Stomach (tissue), 8 donors: ENCODE measurements at regions not wholly inside any gene's neighbourhood (a gene's known extent, or its start where the extent isn't known, plus 50 kb on each side); places are given as distances from the start of the nearest gene placed in this dataset.

Source experiments
- DNase-seq, 2 donors: peaks; one replicate each; pipeline versions ENCODE4 v3.0.0 to v3.0.0-alpha.2; 2013 to 2019
- H3K27ac ChIP-seq, 5 donors: fragments of 200-600 bp in 4 of 5; sonication (generic) in 4 of 5; one replicate each; pipeline ENCODE4 v1.5.1; 2013 to 2019; ENCODE audit warnings: mild to moderate bottlenecking in 1 of 5, moderate library complexity in 1 of 5
- H3K27me3 ChIP-seq, 3 donors: fragments of 200-600 bp; sonication (generic); one replicate each; pipeline ENCODE4 v1.5.1; 2017 to 2019; ENCODE audit warnings: mixed run types in 1 of 3
- H3K36me3 ChIP-seq, 4 donors: fragments of 200-600 bp; sonication (generic); 1 replicate in 3 of 4; 2 replicates in 1 of 4; pipeline ENCODE4 v1.5.1; 2016 to 2019
- H3K4me1 ChIP-seq, 4 donors: fragments of 200-600 bp; sonication (generic); one replicate each; pipeline ENCODE4 v1.5.1; 2016 to 2019
- H3K4me3 ChIP-seq, 4 donors: fragments of 200-600 bp; sonication (generic) in 3 of 4; one replicate each; pipeline ENCODE4 v1.5.1; 2016 to 2019; ENCODE audit warnings: mild to moderate bottlenecking in 1 of 4
- H3K9me3 ChIP-seq, 4 donors: fragments of 200-600 bp; sonication (generic); one replicate each; pipeline ENCODE4 v1.5.1; 2016 to 2019
- EP300 ChIP-seq: sonication (generic); formaldehyde crosslinking; IDR thresholded peaks from one replicate; pipeline ENCODE4 v1.6.1; 2017; ENCODE audit warnings: antibody characterized with exemption
- POLR2A ChIP-seq, 4 donors: fragments of 450-650 bp; IDR thresholded peaks; one replicate each; pipeline ENCODE4 v1.6.1; 2016; ENCODE audit warnings: antibody characterized with exemption in 4 of 4, control low read depth in 2 of 4, mild to moderate bottlenecking in 1 of 4, moderate library complexity in 1 of 4
- POLR2AphosphoS5 ChIP-seq, 3 donors: sonication (generic); formaldehyde crosslinking; IDR thresholded peaks; one replicate each; pipeline ENCODE4 v1.6.1; 2016; ENCODE audit warnings: antibody characterized with exemption in 3 of 3
- WGBS, 5 donors: extraction: QIAGEN DNeasy Blood & Tissue Kit in 3 of 5; methylation state at CpG; one replicate each; pipeline versions ENCODE4 v1.1.5 to v1.1.7; 2013 to 2018; 5-methylcytosine and 5-hydroxymethylcytosine counted together
- intact Hi-C: fragments of 100-400 bp; cut with DNase I; formaldehyde crosslinking; loops from one replicate; pipeline ENCODE4 v1.15.1; 2023; ENCODE audit warnings: low total_unique reads
- TF ChIP-seq, protein P1 (sequence below), 7 experiments: fragments of 450-650 bp in 4 of 7; fragments of 200-600 bp in 3 of 7; sonication (generic) in 3 of 7; IDR thresholded peaks; one replicate each; pipeline ENCODE4 v1.5.1; 2016 to 2019; ENCODE audit warnings: antibody characterized with exemption in 7 of 7, control low read depth in 2 of 7, mild to moderate bottlenecking in 1 of 7
- donor health status: healthy with polysubstance abuse.
- donor health status: Bipolar disorder and iron deficiency.
- donor health status: healthy.

DNA sequence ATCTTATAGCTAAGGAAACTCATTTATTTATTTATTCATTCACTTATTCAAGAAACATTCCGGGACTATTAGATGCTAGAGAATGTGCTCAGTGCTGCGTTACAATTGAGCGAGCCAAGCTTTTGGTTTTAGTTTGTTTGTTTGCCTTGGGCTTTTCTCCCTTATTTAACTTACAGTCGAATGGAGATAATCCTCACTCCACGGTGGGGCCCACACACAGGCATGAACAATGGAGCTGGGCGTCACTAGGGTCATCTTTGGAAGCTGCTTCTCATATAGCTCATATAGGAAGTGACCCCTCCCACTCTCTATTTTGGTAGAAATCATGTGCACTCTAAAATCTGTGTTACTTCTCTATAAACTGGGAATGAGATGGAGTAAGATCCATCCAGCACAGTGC, 210.0 kb downstream of the TMEM114 start:
- Histone ChIP-seq H3K36me3 (no peaks in the 10 kb centered on the region), H3K9me3 (no peaks in the 10 kb centered on the region), H3K4me1 (no peaks in the 10 kb centered on the region), H3K4me3 (no peak overlapping the region), H3K27ac (no peak overlapping the region), H3K27me3 (no peaks in the 10 kb centered on the region)
- no peak for DNase-seq
- intact Hi-C loops: no loop called here
- TF ChIP-seq EP300: no peak
- TF ChIP-seq POLR2AphosphoS5 (IDR thresholded peaks at IDR 0.05): no peak
- TF ChIP-seq, protein P1, sequence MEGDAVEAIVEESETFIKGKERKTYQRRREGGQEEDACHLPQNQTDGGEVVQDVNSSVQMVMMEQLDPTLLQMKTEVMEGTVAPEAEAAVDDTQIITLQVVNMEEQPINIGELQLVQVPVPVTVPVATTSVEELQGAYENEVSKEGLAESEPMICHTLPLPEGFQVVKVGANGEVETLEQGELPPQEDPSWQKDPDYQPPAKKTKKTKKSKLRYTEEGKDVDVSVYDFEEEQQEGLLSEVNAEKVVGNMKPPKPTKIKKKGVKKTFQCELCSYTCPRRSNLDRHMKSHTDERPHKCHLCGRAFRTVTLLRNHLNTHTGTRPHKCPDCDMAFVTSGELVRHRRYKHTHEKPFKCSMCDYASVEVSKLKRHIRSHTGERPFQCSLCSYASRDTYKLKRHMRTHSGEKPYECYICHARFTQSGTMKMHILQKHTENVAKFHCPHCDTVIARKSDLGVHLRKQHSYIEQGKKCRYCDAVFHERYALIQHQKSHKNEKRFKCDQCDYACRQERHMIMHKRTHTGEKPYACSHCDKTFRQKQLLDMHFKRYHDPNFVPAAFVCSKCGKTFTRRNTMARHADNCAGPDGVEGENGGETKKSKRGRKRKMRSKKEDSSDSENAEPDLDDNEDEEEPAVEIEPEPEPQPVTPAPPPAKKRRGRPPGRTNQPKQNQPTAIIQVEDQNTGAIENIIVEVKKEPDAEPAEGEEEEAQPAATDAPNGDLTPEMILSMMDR (IDR thresholded peaks at IDR 0.05): no peak
- TF ChIP-seq POLR2A (IDR thresholded peaks at IDR 0.05): no peak
- 36 to 67% (median 52%) methylated on average over 6 of the region's 6 CpGs for WGBS, 5 donors

DNA sequence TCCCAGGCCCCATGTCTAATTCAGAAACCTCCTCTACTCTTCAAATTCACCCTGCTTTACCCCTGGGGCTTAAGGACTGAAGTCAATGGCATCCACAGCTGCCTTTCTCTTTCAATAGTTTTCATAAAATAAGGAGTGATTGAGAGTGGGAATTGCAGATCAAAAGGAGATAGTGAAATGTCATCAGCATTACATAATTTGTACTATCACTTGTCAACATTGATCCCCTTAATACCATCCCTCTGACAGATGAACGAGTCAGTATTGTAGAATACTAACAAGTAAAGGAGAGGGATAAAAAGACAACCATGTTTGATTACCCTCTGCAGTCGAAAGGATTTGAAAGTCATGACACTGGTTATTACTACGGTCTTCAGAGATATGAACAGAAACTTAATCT, 212.4 kb downstream of the TMEM114 start:
- Histone ChIP-seq H3K4me3 (no peak overlapping the region), H3K9me3 (no peaks in the 10 kb centered on the region), H3K36me3 (no peaks in the 10 kb centered on the region), H3K27me3 (no peaks in the 10 kb centered on the region), H3K4me1 (no peaks in the 10 kb centered on the region), H3K27ac (no peak overlapping the region)
- 71 to 87% (median 79%) methylated on average over 3 of the region's 3 CpGs for WGBS, 5 donors
- intact Hi-C loops: no loop called here
- TF ChIP-seq POLR2A (IDR thresholded peaks at IDR 0.05) (no peak), POLR2AphosphoS5 (IDR thresholded peaks at IDR 0.05) (no peak), EP300 (no peak)
- TF ChIP-seq, protein P1 (IDR thresholded peaks at IDR 0.05): no peak
- DNase-seq: no peak

DNA sequence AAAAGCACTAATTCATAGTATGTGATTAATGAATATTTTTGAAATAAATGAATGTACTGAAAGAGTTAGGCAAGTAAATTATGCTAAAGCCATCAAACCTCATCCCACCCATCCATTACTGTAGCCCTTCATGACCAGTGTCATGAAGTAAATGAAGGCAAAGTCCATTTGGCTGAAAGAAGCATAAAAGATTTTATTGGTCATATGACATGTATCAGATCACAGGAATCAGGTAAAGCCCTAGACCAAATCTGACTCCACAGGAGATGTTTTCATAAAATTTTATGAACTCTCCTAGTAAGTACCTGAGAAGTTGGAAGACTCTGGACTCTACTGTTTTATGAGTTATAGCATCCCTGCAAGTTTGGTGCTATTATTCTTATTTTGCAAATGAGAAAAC, 213.5 kb downstream of the TMEM114 start:
- DNase-seq: no peak
- TF ChIP-seq, protein P1 (IDR thresholded peaks at IDR 0.05): no peak
- TF ChIP-seq POLR2A (IDR thresholded peaks at IDR 0.05) (no peak), EP300 (no peak), POLR2AphosphoS5 (IDR thresholded peaks at IDR 0.05) (no peak)
- intact Hi-C loops: no loop called here

DNA sequence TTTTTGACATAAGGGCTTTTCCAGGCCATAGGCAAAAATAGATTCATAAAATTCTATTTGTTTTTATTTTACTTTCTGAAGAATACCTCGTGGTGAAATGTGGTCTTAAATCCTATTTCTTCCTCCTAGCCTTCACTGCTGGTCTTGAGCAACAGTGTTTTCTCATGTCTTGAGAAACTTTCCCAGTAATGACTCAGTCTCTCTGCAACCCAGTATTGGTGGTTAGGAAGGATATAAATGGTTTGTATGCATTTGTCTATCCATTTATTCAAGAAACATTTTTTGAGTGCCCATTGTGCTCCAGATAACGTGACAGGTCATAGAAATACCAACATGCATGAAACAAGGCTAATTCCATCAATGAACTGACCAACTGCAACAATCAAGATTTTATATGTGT, 213.9 kb downstream of the TMEM114 start:
- TF ChIP-seq POLR2AphosphoS5 (IDR thresholded peaks at IDR 0.05) (no peak), EP300 (no peak), POLR2A (IDR thresholded peaks at IDR 0.05) (no peak)
- TF ChIP-seq, protein P1 (IDR thresholded peaks at IDR 0.05): no peak
- Histone ChIP-seq H3K4me3 (no peak overlapping the region), H3K4me1 (no peaks in the 10 kb centered on the region), H3K9me3 (peaks cover 0 to 6% (median 0%) of the 10 kb centered on the region in 4 donors), H3K27ac (no peak overlapping the region), H3K36me3 (no peaks in the 10 kb centered on the region), H3K27me3 (no peaks in the 10 kb centered on the region)
- DNase-seq: no peak
- intact Hi-C loops: no loop called here
- WGBS, 5 donors: 41 to 71% (median 66%) methylated on average over 2 of the region's 2 CpGs

More for the DNA sequence above, 213.5 kb downstream of the TMEM114 start:
- peaks cover 0 to 6% (median 0%) of the 10 kb centered on the region in 4 donors for H3K9me3 ChIP-seq
- H3K4me3 ChIP-seq: no peak overlapping the region
- no peaks in the 10 kb centered on the region for H3K27me3 ChIP-seq
- no peak overlapping the region for H3K27ac ChIP-seq
- no peaks in the 10 kb centered on the region for H3K4me1 ChIP-seq
- no peaks in the 10 kb centered on the region for H3K36me3 ChIP-seq
